Mesodermal cell (in vitro differentiated cells): ENCODE measurements at regions not wholly inside any gene's neighbourhood (a gene's known extent, or its start where the extent isn't known, plus 50 kb on each side); places are given as distances from the start of the nearest gene placed in this dataset.
"Not testable (repeated sequence)": the region's sequence is repeated elsewhere in the genome, so short reads cannot be mapped to it uniquely, and the experiment has no call there.

Experiments
- H3K27ac ChIP-seq: 2 replicates; pipeline ENCODE4 v1.7.0; 2013; ENCODE audit warnings: mild to moderate bottlenecking, low read depth, low read length, moderate library complexity; ENCODE audit not compliant: severe bottlenecking
- H3K36me3 ChIP-seq: 2 replicates; pipeline ENCODE4 v1.7.1; 2013; ENCODE audit warnings: mild to moderate bottlenecking, low read length, moderate library complexity; ENCODE audit not compliant: control insufficient read depth, insufficient read depth
- H3K4me1 ChIP-seq: one replicate; pipeline ENCODE4 v1.7.1; 2013; ENCODE audit warnings: mild to moderate bottlenecking, low read length; ENCODE audit not compliant: insufficient read depth, control insufficient read depth, poor library complexity, severe bottlenecking
- H3K4me3 ChIP-seq: 2 replicates; pipeline ENCODE4 v1.7.0; 2013; ENCODE audit warnings: low read length, control low read depth, mild to moderate bottlenecking; ENCODE audit not compliant: insufficient read depth, poor library complexity, severe bottlenecking; ENCODE audit errors: extremely low read depth
- H3K9me3 ChIP-seq: 2 replicates; pipeline ENCODE4 v1.7.1; 2013; ENCODE audit warnings: mild to moderate bottlenecking, low read length, moderate library complexity; ENCODE audit not compliant: control insufficient read depth
- WGBS, 2 experiments: methylation state at CpG; one replicate each; pipeline ENCODE4 v1.1.5; 2013; ENCODE audit warnings: missing lambda C conversion rate in 2 of 2; ENCODE audit not compliant: insufficient coverage in 2 of 2; 5-methylcytosine and 5-hydroxymethylcytosine counted together

DNA sequence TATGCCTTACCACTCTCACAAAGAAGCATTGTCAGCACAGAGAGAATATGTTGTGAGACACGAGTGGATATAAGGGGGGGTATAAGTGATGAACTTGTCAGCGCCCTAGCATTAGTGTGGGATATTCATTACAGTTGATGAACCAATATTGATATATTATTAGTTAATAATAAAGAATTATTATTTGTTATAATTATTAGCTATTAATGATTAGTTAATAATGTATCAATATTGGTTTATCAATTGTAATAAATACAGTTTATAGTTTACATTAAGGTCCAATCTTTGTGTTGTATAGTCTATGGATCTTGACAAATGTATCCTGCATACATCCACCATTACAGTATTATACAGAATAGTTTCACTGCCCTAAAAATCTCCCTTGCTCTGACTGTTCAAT, 120.2 kb upstream of the NCAM2 start:
- Histone ChIP-seq H3K36me3 (no peaks in the 10 kb centered on the region), H3K4me3 (no peak overlapping the region), H3K27ac (no peak overlapping the region), H3K4me1 (no peaks in the 10 kb centered on the region), H3K9me3 (no peaks in the 10 kb centered on the region)
- no CpG with 5 or more reads among the region's 2 CpGs for WGBS, 2 experiments

GRCh38 chr21:20882462-20883407, 115.5 kb upstream of the NCAM2 start:
- 55 to 66% methylated on average over 5 of the region's 9 CpGs for WGBS, 2 experiments
- H3K4me1 ChIP-seq, result no peaks in the 10 kb centered on the region
- H3K27ac ChIP-seq, result no peak overlapping the region
- no peaks in the 10 kb centered on the region for H3K9me3 ChIP-seq
- H3K36me3 ChIP-seq, result no peaks in the 10 kb centered on the region
- no peak overlapping the region for H3K4me3 ChIP-seq

DNA sequence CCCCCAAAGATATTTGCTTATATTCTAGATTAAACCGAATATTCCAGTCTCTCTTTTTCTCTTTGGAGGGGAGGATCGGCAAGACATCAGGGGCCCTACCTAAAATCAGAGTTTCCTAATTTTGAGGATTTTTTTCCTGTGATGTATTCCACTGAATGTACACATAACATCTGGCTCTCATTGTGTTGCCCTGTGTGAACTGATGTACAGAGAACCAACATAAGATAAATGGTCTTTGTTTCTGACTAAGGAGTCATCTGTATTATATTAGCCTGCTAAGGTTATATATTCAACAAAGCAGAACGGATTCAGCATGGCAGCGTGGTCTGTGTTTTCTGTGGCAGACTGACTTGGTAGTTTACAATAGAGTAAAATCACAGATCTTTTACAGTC, 114.8 kb upstream of the NCAM2 start:
- Histone ChIP-seq H3K27ac (no peak overlapping the region), H3K4me1 (no peaks in the 10 kb centered on the region), H3K9me3 (no peaks in the 10 kb centered on the region), H3K4me3 (no peak overlapping the region), H3K36me3 (no peaks in the 10 kb centered on the region)
- 80% methylated on average over 1 of the region's 4 CpGs; no CpG with 5 or more reads in 1 of the 2 experiments for WGBS, 2 experiments

DNA sequence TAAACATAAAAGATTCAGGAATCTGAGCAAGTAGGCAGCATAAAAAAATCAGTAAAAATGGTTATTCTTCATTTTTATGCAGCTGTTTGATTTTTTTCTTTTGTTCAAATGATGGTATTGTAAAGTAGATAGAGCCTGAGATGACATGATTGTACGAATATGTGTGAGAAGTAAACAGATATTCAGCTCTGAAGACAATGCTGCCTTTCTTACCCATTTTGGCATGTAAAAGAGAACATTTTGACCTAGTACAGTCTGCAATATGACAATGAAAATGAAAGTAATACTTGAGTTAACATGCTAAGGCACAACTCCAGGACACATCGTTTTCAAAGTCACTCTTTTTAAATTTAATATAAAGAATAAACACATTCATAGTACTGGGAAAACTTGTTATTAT, 95.7 kb upstream of the NCAM2 start:
- Histone ChIP-seq H3K36me3 (no peaks in the 10 kb centered on the region), H3K27ac (no peak overlapping the region), H3K4me3 (no peak overlapping the region), H3K9me3 (no peaks in the 10 kb centered on the region), H3K4me1 (no peaks in the 10 kb centered on the region)
- no CpG with 5 or more reads among the region's 2 CpGs for WGBS, 2 experiments

- Histone ChIP-seq H3K4me1 (no peaks in the 10 kb centered on the region), H3K27ac (no peak overlapping the region), H3K9me3 (no peaks in the 10 kb centered on the region), H3K4me3 (no peak overlapping the region), H3K36me3 (no peaks in the 10 kb centered on the region)
Measured at GRCh38 chr21:20902998-20903397, 95.2 kb upstream of the NCAM2 start.

- H3K9me3 ChIP-seq, H3K27ac ChIP-seq, H3K4me3 ChIP-seq, H3K4me1 ChIP-seq, H3K36me3 ChIP-seq: not testable (repeated sequence)
- 87 to 90% methylated on average over 11 to 13 of the region's 13 CpGs for WGBS, 2 experiments
Measured at GRCh38 chr21:20927555-20927954, 70.7 kb upstream of the NCAM2 start.

- Histone ChIP-seq H3K36me3 (no peaks in the 10 kb centered on the region), H3K4me1 (no peaks in the 10 kb centered on the region), H3K27ac (no peak overlapping the region), H3K9me3 (no peaks in the 10 kb centered on the region), H3K4me3 (no peak overlapping the region)
- no CpG with 5 or more reads among the region's 1 CpG for WGBS, 2 experiments
Measured at GRCh38 chr21:20942523-20942922, 55.7 kb upstream of the NCAM2 start.

DNA sequence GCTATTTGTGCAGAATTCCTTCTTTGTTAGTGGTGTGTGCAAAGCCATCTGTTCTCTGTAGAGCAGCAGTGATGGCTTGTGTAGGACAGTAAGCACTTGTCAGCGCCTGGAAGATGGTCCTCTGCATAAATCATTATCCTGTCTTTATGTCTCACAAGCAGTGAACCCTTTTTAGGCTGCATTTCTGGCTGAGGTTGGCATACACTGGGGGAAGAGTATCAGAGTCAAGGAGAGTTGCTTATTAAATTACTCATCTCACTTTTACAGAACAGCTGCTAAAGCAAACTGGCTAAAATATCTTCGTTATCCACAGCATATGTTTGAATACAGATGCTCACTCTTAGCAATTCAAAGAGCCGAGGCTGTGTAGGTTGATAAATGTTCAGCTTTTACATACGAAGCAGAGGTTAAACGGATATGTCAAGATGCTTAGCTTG, 54.6 kb upstream of the NCAM2 start:
- Histone ChIP-seq H3K4me1 (no peaks in the 10 kb centered on the region), H3K36me3 (no peaks in the 10 kb centered on the region), H3K9me3 (no peaks in the 10 kb centered on the region), H3K4me3 (no peak overlapping the region), H3K27ac (no peak overlapping the region)
- WGBS, 2 experiments, result 88 to 90% methylated on average over 3 of the region's 5 CpGs

- Histone ChIP-seq H3K27ac (no peak overlapping the region), H3K4me1 (no peaks in the 10 kb centered on the region), H3K4me3 (no peak overlapping the region), H3K9me3 (no peaks in the 10 kb centered on the region), H3K36me3 (no peaks in the 10 kb centered on the region)
Measured at GRCh38 chr21:20944139-20944538, 54.1 kb upstream of the NCAM2 start.

DNA sequence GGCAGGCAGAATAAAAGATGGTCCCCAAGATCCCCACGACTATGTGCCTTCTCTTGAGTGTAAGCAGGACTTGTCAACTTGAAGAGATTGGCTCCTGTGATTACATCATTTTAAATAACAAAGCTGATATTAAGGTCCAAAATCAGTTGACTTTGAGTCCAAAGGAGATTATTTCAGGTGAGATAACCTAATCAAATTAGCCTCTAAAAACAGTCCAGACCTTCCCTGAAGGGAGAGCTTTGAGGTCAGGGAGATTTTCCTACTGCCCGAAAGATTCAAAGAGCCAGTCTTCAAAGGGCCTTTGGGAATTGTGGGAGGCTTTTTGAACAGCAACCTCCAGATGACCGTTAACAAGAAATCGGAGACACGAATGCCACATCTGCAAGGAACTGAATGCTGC, 51.5 kb upstream of the NCAM2 start:
- no peak overlapping the region for H3K27ac ChIP-seq
- H3K4me1 ChIP-seq, result no peaks in the 10 kb centered on the region
- H3K9me3 ChIP-seq, result no peaks in the 10 kb centered on the region
- no peaks in the 10 kb centered on the region for H3K36me3 ChIP-seq
- H3K4me3 ChIP-seq, result no peak overlapping the region
- WGBS, 2 experiments, result 81 to 87% methylated on average over 4 to 5 of the region's 5 CpGs
